Activated naive CD4-positive, alpha-beta T cell treated with anti-CD3 and anti-CD28 coated beads, Interleukin-2, amount 50 U/mL, for 16 hours (primary cell): ENCODE measurements at regions not wholly inside any gene's neighbourhood (a gene's known extent, or its start where the extent isn't known, plus 50 kb on each side); places are given as distances from the start of the nearest gene placed in this dataset.

Experiments
- DNase-seq: peaks from one replicate; pipeline ENCODE4 v3.0.0-alpha.2; 2020

- DNase-seq, result peak; percentile 96
Observed at GRCh38 chr3:194769020-194769643, 83.4 kb downstream of the FAM43A start.

- DNase-seq, result no peak
Observed at GRCh38 chr3:194772241-194773000, 86.7 kb downstream of the FAM43A start.

GRCh38 chr3:194773216-194773615 lies 87.5 kb downstream of the FAM43A start:
- DNase-seq, result no peak

- no peak for DNase-seq
Observed at GRCh38 chr3:194773771-194774455, 88.2 kb downstream of the FAM43A start.

- DNase-seq, result no peak
Observed at GRCh38 chr3:194775266-194775665, 89.6 kb downstream of the FAM43A start.

GRCh38 chr3:194775731-194776130 lies 90.0 kb downstream of the FAM43A start:
- no peak for DNase-seq

GRCh38 chr3:194777729-194778128 lies 92.0 kb downstream of the FAM43A start:
- no peak for DNase-seq

- DNase-seq, result no peak
Observed at GRCh38 chr3:194779729-194780224, 94.1 kb downstream of the FAM43A start.

- DNase-seq, result no peak
Observed at GRCh38 chr3:194780706-194781105, 95.0 kb downstream of the FAM43A start.

- no peak for DNase-seq
Observed at GRCh38 chr3:194781617-194782016, 95.9 kb downstream of the FAM43A start.

GRCh38 chr3:194782698-194783404 lies 97.2 kb downstream of the FAM43A start:
- no peak for DNase-seq

- DNase-seq, result no peak
Observed at GRCh38 chr3:194784361-194784760, 98.7 kb downstream of the FAM43A start.

- no peak for DNase-seq
Observed at GRCh38 chr3:194785315-194785714, 99.6 kb downstream of the FAM43A start.

- DNase-seq, result no peak
Observed at GRCh38 chr3:194787072-194787471, 101.4 kb downstream of the FAM43A start.

- DNase-seq, result no peak
Observed at GRCh38 chr3:194787650-194788049, 102.0 kb downstream of the FAM43A start.

GRCh38 chr3:194792368-194792767 lies 106.7 kb downstream of the FAM43A start:
- DNase-seq, result no peak

GRCh38 chr3:194797555-194798250 lies 112.0 kb downstream of the FAM43A start:
- DNase-seq, result no peak

GRCh38 chr3:194798486-194798885 lies 112.8 kb downstream of the FAM43A start:
- no peak for DNase-seq

- DNase-seq, result no peak
Observed at GRCh38 chr3:194800002-194800401, 114.3 kb downstream of the FAM43A start.

GRCh38 chr3:194801461-194802432 lies 116.1 kb downstream of the FAM43A start:
- no peak for DNase-seq

GRCh38 chr3:194804796-194805195 lies 119.1 kb downstream of the FAM43A start:
- no peak for DNase-seq
